Spleen (tissue), 11 donors: ENCODE measurements at regions not wholly inside any gene's neighbourhood (a gene's known extent, or its start where the extent isn't known, plus 50 kb on each side); places are given as distances from the start of the nearest gene placed in this dataset.
A peak's percentile ranks its signal among the peaks of the same experiment; 100 is the strongest.
"Not testable (repeated sequence)": the region's sequence is repeated elsewhere in the genome, so short reads cannot be mapped to it uniquely, and the experiment has no call there.

ENCODE experiments used
- DNase-seq: peaks from one replicate; pipeline ENCODE4 v3.0.0-alpha.2; 2020
- H3K27ac ChIP-seq, 8 donors: fragments of 200-600 bp; sonication (generic) in 7 of 8; 1 replicate in 4 of 8; 2 replicates in 4 of 8; pipeline versions ENCODE4 v1.5.0 to v1.8.0; 2016 to 2021; ENCODE audit warnings: inconsistent platforms in 4 of 8, mild to moderate bottlenecking in 4 of 8, moderate library complexity in 1 of 8
- H3K27me3 ChIP-seq, 7 donors: fragments of 200-600 bp; sonication (generic) in 6 of 7; replicated peaks in 1 of 7; 1 replicate in 4 of 7; 2 replicates in 3 of 7; pipeline versions ENCODE4 v1.5.0 to v1.8.0; 2016 to 2021; ENCODE audit warnings: inconsistent platforms in 3 of 7, mild to moderate bottlenecking in 1 of 7
- H3K36me3 ChIP-seq, 6 donors: fragments of 200-600 bp; sonication (generic) in 5 of 6; 1 replicate in 4 of 6; 2 replicates in 2 of 6; pipeline versions ENCODE4 v1.5.0 to v1.8.0; 2016 to 2021; ENCODE audit warnings: inconsistent platforms in 2 of 6
- H3K4me1 ChIP-seq, 6 donors: fragments of 200-600 bp; sonication (generic) in 5 of 6; 1 replicate in 3 of 6; 2 replicates in 3 of 6; pipeline versions ENCODE4 v1.5.0 to v1.8.0; 2016 to 2021; ENCODE audit warnings: inconsistent platforms in 3 of 6
- H3K4me3 ChIP-seq, 8 donors: fragments of 200-600 bp; sonication (generic) in 7 of 8; 1 replicate in 4 of 8; 2 replicates in 4 of 8; pipeline versions ENCODE4 v1.5.0 to v1.8.0; 2016 to 2021; ENCODE audit warnings: inconsistent platforms in 4 of 8, mild to moderate bottlenecking in 4 of 8, moderate library complexity in 2 of 8
- H3K9me3 ChIP-seq, 8 donors: fragments of 200-600 bp; sonication (generic) in 7 of 8; 1 replicate in 4 of 8; 2 replicates in 4 of 8; pipeline versions ENCODE4 v1.5.0 to v1.8.0; 2016 to 2021; ENCODE audit warnings: inconsistent platforms in 4 of 8
- POLR2A ChIP-seq, 3 donors: fragments of 450-650 bp; IDR thresholded peaks; one replicate each; pipeline ENCODE4 v1.5.1; 2017; ENCODE audit warnings: antibody characterized with exemption in 3 of 3, mild to moderate bottlenecking in 1 of 3
- POLR2AphosphoS5 ChIP-seq, 3 donors: sonication (generic); formaldehyde crosslinking; IDR thresholded peaks; one replicate each; pipeline ENCODE4 v1.5.1; 2017; ENCODE audit warnings: antibody characterized with exemption in 3 of 3
- WGBS, 5 donors: extraction: QIAGEN DNeasy Blood & Tissue Kit in 3 of 5; methylation state at CpG; one replicate each; pipeline versions ENCODE4 v1.1.5 to v1.1.7; 2013 to 2018; 5-methylcytosine and 5-hydroxymethylcytosine counted together
- intact Hi-C: fragments of 100-400 bp; cut with DNase I; formaldehyde crosslinking; loops from one replicate; pipeline ENCODE4 v1.15.0; 2023; ENCODE audit warnings: low total_unique reads
- TF ChIP-seq, protein P1 (sequence below), 11 experiments: fragments of 200-600 bp in 7 of 11; fragments of 450-650 bp in 4 of 11; sonication (generic) in 4 of 11; IDR thresholded peaks in 8 of 11; conservative IDR thresholded peaks in 3 of 11; 1 replicate in 7 of 11; 2 replicates in 4 of 11; pipeline versions ENCODE4 v1.4.0 to v1.8.0; 2016 to 2021; ENCODE audit warnings: antibody characterized with exemption in 11 of 11, inconsistent platforms in 4 of 11, mild to moderate bottlenecking in 1 of 11
- donor health status: healthy with polysubstance abuse.
- donor health status: DM: no; HTN: no; CAD: no; lungs with moderate emphysema.
- donor health status: DM: no; HTN: no; CAD: no.
- donor health status: Bipolar disorder and iron deficiency.
- donor health status: healthy.
- donor health status: DM: no; HTN: no; CAD: no.
- donor health status: DM: yes; HTN: yes; CAD: no.

DNA sequence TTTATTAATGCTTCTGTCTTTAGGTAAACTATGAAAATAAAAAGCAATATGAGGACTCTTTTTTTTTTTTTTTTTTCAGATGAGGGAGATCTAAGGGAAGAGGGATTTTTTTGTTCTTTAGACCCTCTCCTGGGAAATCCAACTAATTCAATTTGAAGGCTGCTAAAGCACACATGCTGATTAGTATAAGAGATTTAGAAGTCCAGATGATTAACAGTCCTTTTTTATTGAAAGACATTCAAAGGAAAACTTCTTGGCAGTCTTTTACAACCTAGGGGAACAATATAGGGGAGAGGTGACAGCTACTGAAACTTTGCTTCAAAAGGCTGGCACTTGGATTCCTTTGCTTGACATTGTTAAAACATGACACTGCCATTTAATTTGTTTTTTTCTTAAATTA, 602.5 kb downstream of the RAPGEF2 start:
- no peaks in the 10 kb centered on the region for H3K4me1 ChIP-seq
- no peaks in the 10 kb centered on the region for H3K27me3 ChIP-seq
- peaks cover 0 to 13% (median 4%) of the 10 kb centered on the region in 8 donors for H3K9me3 ChIP-seq
- no peak overlapping the region for H3K4me3 ChIP-seq
- intact Hi-C loops, result no loop called here
- H3K36me3 ChIP-seq, result no peaks in the 10 kb centered on the region
- no peak for DNase-seq
- TF ChIP-seq, protein P1, sequence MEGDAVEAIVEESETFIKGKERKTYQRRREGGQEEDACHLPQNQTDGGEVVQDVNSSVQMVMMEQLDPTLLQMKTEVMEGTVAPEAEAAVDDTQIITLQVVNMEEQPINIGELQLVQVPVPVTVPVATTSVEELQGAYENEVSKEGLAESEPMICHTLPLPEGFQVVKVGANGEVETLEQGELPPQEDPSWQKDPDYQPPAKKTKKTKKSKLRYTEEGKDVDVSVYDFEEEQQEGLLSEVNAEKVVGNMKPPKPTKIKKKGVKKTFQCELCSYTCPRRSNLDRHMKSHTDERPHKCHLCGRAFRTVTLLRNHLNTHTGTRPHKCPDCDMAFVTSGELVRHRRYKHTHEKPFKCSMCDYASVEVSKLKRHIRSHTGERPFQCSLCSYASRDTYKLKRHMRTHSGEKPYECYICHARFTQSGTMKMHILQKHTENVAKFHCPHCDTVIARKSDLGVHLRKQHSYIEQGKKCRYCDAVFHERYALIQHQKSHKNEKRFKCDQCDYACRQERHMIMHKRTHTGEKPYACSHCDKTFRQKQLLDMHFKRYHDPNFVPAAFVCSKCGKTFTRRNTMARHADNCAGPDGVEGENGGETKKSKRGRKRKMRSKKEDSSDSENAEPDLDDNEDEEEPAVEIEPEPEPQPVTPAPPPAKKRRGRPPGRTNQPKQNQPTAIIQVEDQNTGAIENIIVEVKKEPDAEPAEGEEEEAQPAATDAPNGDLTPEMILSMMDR (IDR thresholded peaks at IDR 0.05 in 8 of 11, conservative IDR thresholded peaks at IDR 0.05 in 3 of 11), result no peak
- H3K27ac ChIP-seq, result no peak overlapping the region

DNA sequence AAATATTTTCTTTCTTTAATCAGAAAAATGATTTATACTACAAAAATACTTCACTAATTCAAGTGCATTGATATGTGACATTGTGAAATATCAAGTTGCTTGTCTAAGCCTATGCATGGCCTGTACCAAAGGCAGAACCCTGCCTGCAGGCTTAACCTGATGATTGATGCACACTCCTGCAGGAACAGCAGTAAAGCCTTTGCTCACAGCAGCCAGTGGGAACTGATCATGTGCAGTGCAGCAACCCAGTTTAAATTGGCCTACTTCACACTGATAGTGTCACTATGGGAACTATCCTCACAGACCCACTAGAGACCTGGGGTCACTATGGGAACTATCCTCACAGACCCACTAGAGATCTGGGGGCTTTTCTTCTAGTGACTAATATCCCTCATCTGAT, 603.8 kb downstream of the RAPGEF2 start:
- intact Hi-C loops, result no loop called here
- H3K36me3 ChIP-seq, result no peaks in the 10 kb centered on the region

DNA sequence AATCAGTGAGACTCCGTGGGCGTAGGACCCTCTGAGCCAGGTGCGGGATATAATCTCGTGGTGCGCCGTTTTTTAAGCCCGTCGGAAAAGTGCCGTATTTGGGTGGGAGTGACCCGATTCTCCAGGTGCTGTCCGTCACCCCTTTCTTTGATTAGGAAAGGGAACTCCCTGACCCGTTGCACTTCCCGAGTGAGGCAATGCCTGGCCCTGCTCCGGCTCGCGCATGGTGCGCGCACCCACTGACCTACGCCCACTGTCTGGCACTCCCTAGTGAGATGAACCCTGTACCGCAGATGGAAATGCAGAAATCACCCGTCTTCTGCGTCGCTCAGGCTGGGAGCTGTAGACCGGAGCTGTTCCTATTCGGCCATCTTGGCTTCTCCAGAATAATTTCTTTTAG, 612.3 kb downstream of the RAPGEF2 start:
- DNase-seq, H3K27me3 ChIP-seq, H3K4me3 ChIP-seq, H3K9me3 ChIP-seq, H3K27ac ChIP-seq, H3K4me1 ChIP-seq, intact Hi-C loops, H3K36me3 ChIP-seq: not testable (repeated sequence)
- whole genome bisulfite sequencing, 5 donors, result 86 to 95% (median 90%) methylated on average over 21 to 25 of the region's 25 CpGs

More for the DNA sequence above, 603.8 kb downstream of the RAPGEF2 start:
- H3K9me3 ChIP-seq, result peaks cover 0 to 9% (median 0%) of the 10 kb centered on the region in 8 donors
- no peaks in the 10 kb centered on the region for H3K4me1 ChIP-seq
- no peak for DNase-seq
- TF ChIP-seq, protein P1 (IDR thresholded peaks at IDR 0.05 in 8 of 11, conservative IDR thresholded peaks at IDR 0.05 in 3 of 11), result no peak
- TF ChIP-seq POLR2A (IDR thresholded peaks at IDR 0.05), result no peak
- TF ChIP-seq POLR2AphosphoS5 (IDR thresholded peaks at IDR 0.05), result no peak
- H3K27ac ChIP-seq, result no peak overlapping the region
- no peaks in the 10 kb centered on the region for H3K27me3 ChIP-seq
- no peak overlapping the region for H3K4me3 ChIP-seq

DNA sequence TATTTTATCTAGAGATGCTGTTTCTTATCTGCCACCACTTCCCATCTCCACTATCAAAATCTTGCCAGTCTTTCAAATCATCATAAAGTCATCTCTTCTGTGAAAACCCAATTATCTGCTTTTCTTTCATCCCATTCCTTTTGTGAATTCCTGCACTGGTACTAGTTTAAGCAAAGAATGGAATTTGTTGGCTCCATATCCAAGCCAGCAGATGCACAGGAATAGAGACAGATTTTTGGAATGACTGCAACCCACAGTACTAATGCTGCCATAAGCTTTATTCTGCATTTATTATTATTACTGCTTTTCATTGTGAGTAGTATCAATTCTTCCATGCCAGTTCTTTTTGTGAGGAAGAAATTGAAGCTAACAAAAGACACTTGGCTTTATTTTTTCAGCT, 616.7 kb downstream of the RAPGEF2 start:
- H3K27ac ChIP-seq, result no peak overlapping the region
- TF ChIP-seq POLR2A (IDR thresholded peaks at IDR 0.05), result no peak
- TF ChIP-seq, protein P1 (IDR thresholded peaks at IDR 0.05 in 8 of 11, conservative IDR thresholded peaks at IDR 0.05 in 3 of 11), result no peak
- no peak for TF ChIP-seq POLR2AphosphoS5 (IDR thresholded peaks at IDR 0.05)
- H3K36me3 ChIP-seq, result no peaks in the 10 kb centered on the region
- peaks cover 0 to 5% (median 0%) of the 10 kb centered on the region in 8 donors for H3K9me3 ChIP-seq
- intact Hi-C loops, result no loop called here
- no peaks in the 10 kb centered on the region for H3K4me1 ChIP-seq
- no peaks in the 10 kb centered on the region for H3K27me3 ChIP-seq
- H3K4me3 ChIP-seq, result no peak overlapping the region
- no peak for DNase-seq

DNA sequence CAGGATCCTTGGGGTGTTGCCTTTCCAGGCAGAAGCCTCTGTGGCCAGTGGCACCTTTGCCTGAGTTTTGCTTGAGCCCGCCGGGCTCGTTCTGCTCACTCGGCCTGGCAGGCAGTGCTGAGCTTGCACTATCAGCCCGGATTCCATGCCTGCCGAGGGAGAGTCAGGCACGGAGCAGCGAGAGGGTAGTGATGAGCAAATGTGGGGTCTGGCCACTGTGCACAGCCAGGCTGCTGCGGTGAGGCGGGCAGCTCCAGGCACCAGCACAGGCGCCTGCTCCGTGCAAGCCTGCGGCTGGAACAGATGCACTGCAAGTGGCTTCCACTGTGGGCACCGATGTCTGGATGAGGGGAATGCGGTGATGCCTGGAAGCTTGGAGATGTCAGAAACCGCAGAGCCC, 619.2 kb downstream of the RAPGEF2 start:
- intact Hi-C loops, result no loop called here
- peak; percentile 73 for DNase-seq
- Histone ChIP-seq H3K27ac (no peak overlapping the region), H3K9me3 (peaks cover 0 to 5% (median 0%) of the 10 kb centered on the region in 8 donors), H3K36me3 (no peaks in the 10 kb centered on the region), H3K27me3 (no peaks in the 10 kb centered on the region), H3K4me1 (no peaks in the 10 kb centered on the region), H3K4me3 (no peak overlapping the region)
- TF ChIP-seq POLR2A (IDR thresholded peaks at IDR 0.05) (no peak), POLR2AphosphoS5 (IDR thresholded peaks at IDR 0.05) (no peak)
- TF ChIP-seq, protein P1 (IDR thresholded peaks at IDR 0.05 in 8 of 11, conservative IDR thresholded peaks at IDR 0.05 in 3 of 11), result no peak
- 84 to 94% (median 89%) methylated on average over 11 to 16 of the region's 16 CpGs for WGBS, 5 donors
